ENCODE measurements at regions not wholly inside any gene's neighbourhood (a gene's known extent, or its start where the extent isn't known, plus 50 kb on each side); places are given as distances from the start of the nearest gene placed in this dataset.

DNA sequence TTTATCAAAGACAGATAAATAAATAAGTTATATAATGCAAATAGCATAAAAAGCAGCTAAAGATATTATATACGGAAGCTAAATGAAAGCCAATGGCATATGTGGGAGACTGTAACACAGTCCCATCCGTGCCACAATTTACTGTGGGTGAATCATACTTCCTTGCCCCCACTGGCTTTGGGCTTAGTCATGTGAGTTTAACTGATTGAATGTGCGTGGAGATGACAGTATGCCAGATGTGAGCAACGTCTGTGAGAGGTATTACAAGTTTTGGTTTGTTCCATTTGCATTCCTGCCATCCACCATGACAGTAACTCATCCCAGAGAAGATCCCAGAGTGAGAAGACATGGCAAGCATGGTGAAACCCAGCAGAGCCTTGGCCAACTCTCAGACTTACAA is 340.0 kb downstream of the SUCLA2 start:
- no peaks in the 10 kb centered on the region for H3K36me3 ChIP-seq (ENCODE audit: control insufficient read depth in 2 of 2, insufficient read depth in 2 of 2, low read length in 1 of 2)
- no peak overlapping the region for H3K27ac ChIP-seq (ENCODE audit: low read depth in 2 of 2, low read length in 1 of 2)
- 49 to 60% methylated on average over 4 of the region's 4 CpGs for WGBS, 2 donors
- H3K4me1 ChIP-seq (ENCODE audit: control insufficient read depth in 2 of 2, insufficient read depth in 2 of 2, low read length in 1 of 2), result no peaks in the 10 kb centered on the region
- H3K9me3 ChIP-seq (ENCODE audit: control insufficient read depth in 2 of 2, insufficient read depth in 1 of 2, low read depth in 1 of 2, low read length in 1 of 2), result no peaks in the 10 kb centered on the region
- H3K27me3 ChIP-seq (ENCODE audit: control insufficient read depth in 1 of 2, insufficient read depth in 2 of 2, low read length in 2 of 2), result no peaks in the 10 kb centered on the region
- H3K4me3 ChIP-seq (ENCODE audit: low read depth in 1 of 2, low read length in 2 of 2), result no peak overlapping the region

DNA sequence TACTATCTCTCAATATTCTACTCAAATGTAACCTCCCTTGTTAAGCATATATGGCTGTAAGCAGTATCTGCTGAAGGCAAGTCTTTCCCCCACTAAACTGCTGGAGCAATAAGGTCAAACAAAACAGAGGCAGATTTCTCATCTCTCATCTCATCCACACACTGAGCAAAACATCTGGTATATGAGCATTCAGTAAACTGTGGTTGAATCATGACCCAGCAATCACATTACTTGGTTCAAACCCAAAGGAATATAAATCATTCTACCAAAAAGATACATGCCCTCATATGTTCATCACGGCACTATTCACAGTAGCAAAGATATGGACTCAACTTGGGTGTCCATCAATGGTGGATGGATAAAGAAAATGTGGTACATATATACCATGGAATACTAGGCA is 344.4 kb downstream of the SUCLA2 start:
- H3K27me3 ChIP-seq (ENCODE audit: control insufficient read depth in 1 of 2, insufficient read depth in 2 of 2, low read length in 2 of 2), result no peaks in the 10 kb centered on the region
- no peaks in the 10 kb centered on the region for H3K36me3 ChIP-seq (ENCODE audit: control insufficient read depth in 2 of 2, insufficient read depth in 2 of 2, low read length in 1 of 2)
- H3K4me3 ChIP-seq (ENCODE audit: low read depth in 1 of 2, low read length in 2 of 2), result no peak overlapping the region
- no peaks in the 10 kb centered on the region for H3K9me3 ChIP-seq (ENCODE audit: control insufficient read depth in 2 of 2, insufficient read depth in 1 of 2, low read depth in 1 of 2, low read length in 1 of 2)
- H3K27ac ChIP-seq (ENCODE audit: low read depth in 2 of 2, low read length in 1 of 2), result no peak overlapping the region
- H3K4me1 ChIP-seq (ENCODE audit: control insufficient read depth in 2 of 2, insufficient read depth in 2 of 2, low read length in 1 of 2), result no peaks in the 10 kb centered on the region
- WGBS, 2 donors, result 81 to 84% methylated on average over 1 of the region's 1 CpG

DNA sequence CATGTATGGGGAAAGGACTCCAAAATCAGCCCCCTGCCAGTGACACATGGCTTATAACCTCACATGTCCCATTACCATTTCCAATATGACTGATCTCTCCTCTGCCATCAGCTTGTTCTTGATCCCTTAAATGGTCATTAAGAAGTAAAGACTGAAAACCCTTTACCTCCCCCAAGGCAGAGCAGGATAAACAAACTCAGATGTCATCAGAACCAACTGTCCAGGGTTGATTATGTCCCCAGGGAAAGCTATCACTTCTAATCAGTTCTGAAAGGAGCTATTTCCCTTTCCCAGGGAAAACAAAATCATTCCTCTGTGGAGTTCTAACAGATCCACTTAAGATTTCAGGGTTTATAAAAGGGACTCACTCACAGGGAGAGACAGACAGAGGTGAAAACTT is 350.9 kb downstream of the SUCLA2 start:
- Histone ChIP-seq H3K4me1 (ENCODE audit: control insufficient read depth in 2 of 2, insufficient read depth in 2 of 2, low read length in 1 of 2) (no peaks in the 10 kb centered on the region), H3K27me3 (ENCODE audit: control insufficient read depth in 1 of 2, insufficient read depth in 2 of 2, low read length in 2 of 2) (no peaks in the 10 kb centered on the region), H3K4me3 (ENCODE audit: low read depth in 1 of 2, low read length in 2 of 2) (no peak overlapping the region), H3K27ac (ENCODE audit: low read depth in 2 of 2, low read length in 1 of 2) (no peak overlapping the region), H3K36me3 (ENCODE audit: control insufficient read depth in 2 of 2, insufficient read depth in 2 of 2, low read length in 1 of 2) (no peaks in the 10 kb centered on the region), H3K9me3 (ENCODE audit: control insufficient read depth in 2 of 2, insufficient read depth in 1 of 2, low read depth in 1 of 2, low read length in 1 of 2) (no peaks in the 10 kb centered on the region)

DNA sequence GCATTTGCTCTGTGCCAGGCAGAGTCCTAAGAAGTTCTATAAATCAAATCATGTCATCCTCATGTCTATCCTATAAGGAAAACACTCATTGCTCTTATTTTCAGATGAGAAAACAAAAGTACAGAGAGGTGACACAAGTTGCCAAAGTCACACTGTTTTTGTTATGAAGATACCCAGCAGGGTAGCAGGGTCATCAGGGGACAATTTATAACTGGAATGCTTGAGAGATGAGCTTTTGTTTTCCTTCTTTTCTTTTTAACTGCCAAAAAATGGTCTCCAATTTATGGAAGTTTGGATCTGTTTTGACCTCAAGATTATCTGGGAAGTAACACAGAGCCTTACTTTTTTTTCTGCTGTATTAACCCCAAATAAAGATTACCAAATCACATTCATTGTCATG is 354.1 kb downstream of the SUCLA2 start:
- Histone ChIP-seq H3K4me1 (ENCODE audit: control insufficient read depth in 2 of 2, insufficient read depth in 2 of 2, low read length in 1 of 2) (no peaks in the 10 kb centered on the region), H3K27me3 (ENCODE audit: control insufficient read depth in 1 of 2, insufficient read depth in 2 of 2, low read length in 2 of 2) (no peaks in the 10 kb centered on the region), H3K9me3 (ENCODE audit: control insufficient read depth in 2 of 2, insufficient read depth in 1 of 2, low read depth in 1 of 2, low read length in 1 of 2) (no peaks in the 10 kb centered on the region), H3K4me3 (ENCODE audit: low read depth in 1 of 2, low read length in 2 of 2) (no peak overlapping the region), H3K36me3 (ENCODE audit: control insufficient read depth in 2 of 2, insufficient read depth in 2 of 2, low read length in 1 of 2) (no peaks in the 10 kb centered on the region), H3K27ac (ENCODE audit: low read depth in 2 of 2, low read length in 1 of 2) (no peak overlapping the region)

DNA sequence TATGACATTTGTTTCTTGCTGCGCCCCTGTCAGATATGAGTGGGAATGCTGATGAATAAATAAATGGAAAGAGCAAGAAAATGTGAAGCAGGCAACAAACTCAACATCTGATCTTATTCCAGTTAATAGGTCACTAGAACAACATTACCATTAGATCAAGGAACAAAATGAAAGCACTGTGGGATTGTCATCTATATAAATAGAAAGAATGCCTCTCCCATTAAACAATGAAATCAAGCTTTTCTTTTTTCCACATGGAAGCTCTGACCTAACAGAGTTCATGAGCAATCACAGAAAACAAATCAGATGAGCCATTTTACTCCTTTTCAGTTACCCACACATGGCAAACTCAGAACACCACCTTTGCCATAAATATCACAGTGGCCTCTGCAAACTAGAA is 354.8 kb downstream of the SUCLA2 start:
- Histone ChIP-seq H3K4me1 (ENCODE audit: control insufficient read depth in 2 of 2, insufficient read depth in 2 of 2, low read length in 1 of 2) (no peaks in the 10 kb centered on the region), H3K27ac (ENCODE audit: low read depth in 2 of 2, low read length in 1 of 2) (no peak overlapping the region), H3K36me3 (ENCODE audit: control insufficient read depth in 2 of 2, insufficient read depth in 2 of 2, low read length in 1 of 2) (no peaks in the 10 kb centered on the region), H3K9me3 (ENCODE audit: control insufficient read depth in 2 of 2, insufficient read depth in 1 of 2, low read depth in 1 of 2, low read length in 1 of 2) (no peaks in the 10 kb centered on the region), H3K4me3 (ENCODE audit: low read depth in 1 of 2, low read length in 2 of 2) (no peak overlapping the region), H3K27me3 (ENCODE audit: control insufficient read depth in 1 of 2, insufficient read depth in 2 of 2, low read length in 2 of 2) (no peaks in the 10 kb centered on the region)
- 77 to 80% methylated on average over 1 of the region's 1 CpG for WGBS, 2 donors

DNA sequence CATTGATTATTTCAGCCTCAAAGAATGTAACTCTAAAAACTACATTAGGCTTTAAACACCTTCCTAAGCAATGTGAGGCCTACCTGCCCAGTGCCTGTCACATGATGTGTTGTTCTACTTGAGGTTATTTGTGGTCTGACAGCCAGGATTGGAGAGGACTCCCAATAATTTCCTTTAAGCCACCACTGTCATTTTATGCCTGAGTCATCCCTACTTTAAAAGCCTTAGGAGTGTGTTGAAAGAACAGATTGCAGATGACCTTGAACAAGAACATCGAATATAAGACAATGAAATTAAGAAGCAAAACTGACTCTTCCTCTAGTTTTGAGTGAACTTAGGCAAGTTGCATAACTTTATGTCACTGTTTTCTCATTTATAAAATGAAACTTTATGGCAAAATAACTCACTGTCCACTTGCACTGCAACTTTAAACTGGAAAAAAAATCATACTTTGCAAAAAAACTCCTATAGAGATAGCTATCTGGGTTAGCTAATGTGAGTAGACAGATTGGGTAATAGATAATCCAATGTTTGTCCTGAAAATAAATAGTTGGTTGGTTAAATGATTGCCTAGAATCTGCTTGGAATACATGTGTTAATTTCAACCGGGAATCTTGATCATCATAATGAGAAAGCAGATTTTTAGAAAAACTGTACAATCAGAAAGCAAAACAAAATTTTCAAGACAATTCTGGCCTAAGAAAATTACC is 361.2 kb downstream of the SUCLA2 start:
- Histone ChIP-seq H3K4me1 (ENCODE audit: control insufficient read depth in 2 of 2, insufficient read depth in 2 of 2, low read length in 1 of 2) (no peaks in the 10 kb centered on the region), H3K27ac (ENCODE audit: low read depth in 2 of 2, low read length in 1 of 2) (no peak overlapping the region), H3K4me3 (ENCODE audit: low read depth in 1 of 2, low read length in 2 of 2) (no peak overlapping the region), H3K27me3 (ENCODE audit: control insufficient read depth in 1 of 2, insufficient read depth in 2 of 2, low read length in 2 of 2) (no peaks in the 10 kb centered on the region), H3K36me3 (ENCODE audit: control insufficient read depth in 2 of 2, insufficient read depth in 2 of 2, low read length in 1 of 2) (no peaks in the 10 kb centered on the region), H3K9me3 (ENCODE audit: control insufficient read depth in 2 of 2, insufficient read depth in 1 of 2, low read depth in 1 of 2, low read length in 1 of 2) (no peaks in the 10 kb centered on the region)
- WGBS, 2 donors, result 63 to 70% methylated on average over 2 of the region's 2 CpGs

DNA sequence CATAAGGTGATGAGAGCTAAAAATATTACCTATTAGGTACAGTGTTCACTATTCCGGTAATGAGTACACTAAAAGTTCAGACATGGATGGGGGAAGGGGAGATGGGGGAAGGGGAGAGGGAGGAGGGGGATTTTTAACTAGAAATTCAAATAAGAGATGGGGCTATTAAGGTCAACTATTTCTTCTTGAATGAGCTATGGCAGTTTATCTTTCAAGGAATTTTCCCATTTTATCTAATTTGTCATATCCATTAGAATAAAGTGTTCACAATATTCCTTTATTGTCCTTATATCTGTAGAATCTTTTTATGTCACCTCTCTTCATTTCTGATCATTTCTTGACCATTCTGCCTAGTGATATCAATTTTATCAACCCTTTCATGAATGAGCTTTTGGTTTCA is 362.4 kb downstream of the SUCLA2 start:
- Histone ChIP-seq H3K27ac (ENCODE audit: low read depth in 2 of 2, low read length in 1 of 2) (no peak overlapping the region), H3K27me3 (ENCODE audit: control insufficient read depth in 1 of 2, insufficient read depth in 2 of 2, low read length in 2 of 2) (no peaks in the 10 kb centered on the region), H3K36me3 (ENCODE audit: control insufficient read depth in 2 of 2, insufficient read depth in 2 of 2, low read length in 1 of 2) (no peaks in the 10 kb centered on the region), H3K4me3 (ENCODE audit: low read depth in 1 of 2, low read length in 2 of 2) (no peak overlapping the region), H3K4me1 (ENCODE audit: control insufficient read depth in 2 of 2, insufficient read depth in 2 of 2, low read length in 1 of 2) (no peaks in the 10 kb centered on the region), H3K9me3 (ENCODE audit: control insufficient read depth in 2 of 2, insufficient read depth in 1 of 2, low read depth in 1 of 2, low read length in 1 of 2) (no peaks in the 10 kb centered on the region)
- 88 to 92% methylated on average over 1 of the region's 1 CpG for WGBS, 2 donors

DNA sequence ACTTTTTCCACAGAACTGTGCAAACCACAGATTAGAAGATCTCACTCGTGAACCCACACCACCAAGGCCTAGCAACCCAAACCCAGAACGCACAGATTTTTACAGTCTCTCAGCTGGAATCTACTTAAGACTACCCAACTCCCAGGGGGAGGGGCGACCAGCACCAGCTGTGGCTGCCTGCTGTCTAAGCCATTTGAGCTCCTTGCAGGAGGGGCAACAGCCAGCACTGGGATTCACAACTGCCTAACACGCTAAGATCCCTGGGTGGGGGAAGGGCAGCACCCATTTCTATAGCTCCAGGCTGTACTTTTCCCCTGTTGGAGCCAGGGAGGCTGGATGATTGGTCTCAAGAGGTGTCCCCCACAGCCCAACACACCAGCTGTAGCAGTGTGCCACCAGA is 368.8 kb downstream of the SUCLA2 start:
- H3K27me3 ChIP-seq (ENCODE audit: control insufficient read depth in 1 of 2, insufficient read depth in 2 of 2, low read length in 2 of 2), result no peaks in the 10 kb centered on the region
- H3K27ac ChIP-seq (ENCODE audit: low read depth in 2 of 2, low read length in 1 of 2), result no peak overlapping the region
- WGBS, 2 donors, result 46 to 53% methylated on average over 4 of the region's 4 CpGs
- peaks cover 0 to 2% of the 10 kb centered on the region in 2 donors for H3K9me3 ChIP-seq (ENCODE audit: control insufficient read depth in 2 of 2, insufficient read depth in 1 of 2, low read depth in 1 of 2, low read length in 1 of 2)
- H3K4me1 ChIP-seq (ENCODE audit: control insufficient read depth in 2 of 2, insufficient read depth in 2 of 2, low read length in 1 of 2), result no peaks in the 10 kb centered on the region
- no peaks in the 10 kb centered on the region for H3K36me3 ChIP-seq (ENCODE audit: control insufficient read depth in 2 of 2, insufficient read depth in 2 of 2, low read length in 1 of 2)
- H3K4me3 ChIP-seq (ENCODE audit: low read depth in 1 of 2, low read length in 2 of 2), result no peak overlapping the region

DNA sequence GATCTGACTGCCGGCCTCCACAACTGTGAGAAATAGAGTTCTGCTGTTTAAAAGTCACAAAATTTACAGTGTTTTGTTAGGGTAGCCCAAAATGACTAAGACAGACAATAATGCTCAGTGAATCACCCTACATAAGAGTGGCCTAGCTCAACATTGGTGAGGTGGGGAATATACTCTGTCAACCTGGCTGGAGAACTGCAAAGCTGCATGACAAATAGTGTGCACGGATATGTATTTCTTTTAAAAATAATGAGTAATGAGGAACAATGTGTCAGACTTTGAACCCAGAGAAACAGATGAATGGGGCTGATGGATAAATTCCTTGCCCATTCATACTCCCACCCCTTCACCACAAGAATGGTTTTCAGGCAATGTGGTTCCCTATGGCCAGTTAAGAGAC is 372.4 kb downstream of the SUCLA2 start:
- Histone ChIP-seq H3K9me3 (ENCODE audit: control insufficient read depth in 2 of 2, insufficient read depth in 1 of 2, low read depth in 1 of 2, low read length in 1 of 2) (peaks cover 0 to 2% of the 10 kb centered on the region in 2 donors), H3K27me3 (ENCODE audit: control insufficient read depth in 1 of 2, insufficient read depth in 2 of 2, low read length in 2 of 2) (no peaks in the 10 kb centered on the region), H3K4me1 (ENCODE audit: control insufficient read depth in 2 of 2, insufficient read depth in 2 of 2, low read length in 1 of 2) (no peaks in the 10 kb centered on the region), H3K27ac (ENCODE audit: low read depth in 2 of 2, low read length in 1 of 2) (no peak overlapping the region), H3K36me3 (ENCODE audit: control insufficient read depth in 2 of 2, insufficient read depth in 2 of 2, low read length in 1 of 2) (no peaks in the 10 kb centered on the region), H3K4me3 (ENCODE audit: low read depth in 1 of 2, low read length in 2 of 2) (no peak overlapping the region)
- WGBS, 2 donors, result 80 to 82% methylated on average over 2 of the region's 2 CpGs

DNA sequence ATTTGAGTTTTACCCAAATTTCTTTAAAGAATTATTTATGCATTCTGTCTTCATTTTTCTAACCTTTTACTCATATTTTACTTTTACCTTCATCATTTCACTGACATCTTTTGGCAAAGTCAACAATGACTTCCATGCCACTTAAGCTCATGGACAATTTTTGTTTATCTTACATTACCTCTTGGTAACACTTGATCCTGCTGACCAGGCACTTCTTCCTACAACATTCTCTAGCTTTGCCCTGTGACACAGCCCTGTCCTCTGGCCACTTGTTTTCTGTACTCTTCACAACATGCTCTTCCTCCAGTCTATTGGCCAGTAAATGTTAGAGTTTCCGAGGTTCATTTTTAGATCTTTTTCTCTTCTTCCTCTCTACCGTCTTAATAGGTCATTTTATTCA is 377.2 kb downstream of the SUCLA2 start:
- Histone ChIP-seq H3K9me3 (ENCODE audit: control insufficient read depth in 2 of 2, insufficient read depth in 1 of 2, low read depth in 1 of 2, low read length in 1 of 2) (no peaks in the 10 kb centered on the region), H3K4me3 (ENCODE audit: low read depth in 1 of 2, low read length in 2 of 2) (no peak overlapping the region), H3K27ac (ENCODE audit: low read depth in 2 of 2, low read length in 1 of 2) (no peak overlapping the region), H3K4me1 (ENCODE audit: control insufficient read depth in 2 of 2, insufficient read depth in 2 of 2, low read length in 1 of 2) (no peaks in the 10 kb centered on the region), H3K27me3 (ENCODE audit: control insufficient read depth in 1 of 2, insufficient read depth in 2 of 2, low read length in 2 of 2) (no peaks in the 10 kb centered on the region), H3K36me3 (ENCODE audit: control insufficient read depth in 2 of 2, insufficient read depth in 2 of 2, low read length in 1 of 2) (no peaks in the 10 kb centered on the region)
- WGBS, 2 donors, result 89 to 92% methylated on average over 2 of the region's 2 CpGs
